ENCODE measurements at regions not wholly inside any gene's neighbourhood (a gene's known extent, or its start where the extent isn't known, plus 50 kb on each side); places are given as distances from the start of the nearest gene placed in this dataset.
A peak's percentile ranks its signal among the peaks of the same experiment; 100 is the strongest.
"Not testable (repeated sequence)": the region's sequence is repeated elsewhere in the genome, so short reads cannot be mapped to it uniquely, and the experiment has no call there.

- no peak for DNase-seq (ENCODE audit: low read depth)
Measured at GRCh38 chr4:129254126-129254525, 158.2 kb downstream of the C4orf33 start.

- no peak for DNase-seq (ENCODE audit: low read depth)
Measured at GRCh38 chr4:129254526-129254925, 158.6 kb downstream of the C4orf33 start.

GRCh38 chr4:129261584-129261983 is 165.6 kb downstream of the C4orf33 start:
- no peak for DNase-seq (ENCODE audit: low read depth)

- DNase-seq (ENCODE audit: low read depth) = no peak
Measured at GRCh38 chr4:129264008-129264657, 168.2 kb downstream of the C4orf33 start.

DNA sequence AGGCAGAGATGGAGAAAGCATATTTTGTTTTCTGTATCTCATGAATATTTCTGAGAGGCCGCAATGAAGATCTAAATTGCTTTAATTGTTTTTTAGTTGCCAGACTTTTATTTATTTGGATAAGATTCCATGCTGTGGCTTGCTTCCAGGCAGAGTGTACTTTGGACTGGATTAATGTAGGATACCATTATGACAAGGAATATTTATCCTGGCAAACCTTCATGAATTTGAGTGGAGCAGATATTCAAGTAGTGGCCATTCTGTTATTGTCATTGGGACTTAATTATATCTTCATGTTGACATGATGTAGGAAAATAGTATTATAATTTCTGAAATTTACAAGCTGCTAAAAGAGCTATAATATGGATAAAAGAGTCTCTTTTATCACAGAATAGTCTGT is 182.9 kb downstream of the C4orf33 start:
- no peak for DNase-seq (ENCODE audit: low read depth)

GRCh38 chr4:129282293-129282692 is 186.3 kb downstream of the C4orf33 start:
- DNase-seq (ENCODE audit: low read depth) = no peak

GRCh38 chr4:129292194-129292593 is 196.2 kb downstream of the C4orf33 start:
- DNase-seq (ENCODE audit: low read depth) = not testable (repeated sequence)

DNA sequence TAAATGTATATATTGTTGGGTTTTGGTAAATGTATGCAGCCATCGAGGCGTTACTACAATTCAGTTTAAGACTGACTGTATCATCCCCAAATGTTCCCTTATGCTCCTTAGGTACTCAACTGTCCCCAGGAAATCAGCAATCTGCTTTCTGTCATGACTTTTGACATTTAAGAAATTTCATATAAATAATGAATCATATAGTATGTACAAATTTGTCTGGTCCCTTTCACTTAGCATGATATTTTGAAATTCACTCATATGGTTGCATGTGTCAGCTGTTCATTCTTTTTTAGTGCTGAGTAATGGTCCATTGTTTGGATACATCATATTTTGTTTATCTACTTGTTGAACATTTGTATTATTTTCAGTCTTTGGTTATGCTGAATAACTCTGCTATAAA is 218.8 kb downstream of the C4orf33 start:
- no peak for DNase-seq (ENCODE audit: low read depth)

DNA sequence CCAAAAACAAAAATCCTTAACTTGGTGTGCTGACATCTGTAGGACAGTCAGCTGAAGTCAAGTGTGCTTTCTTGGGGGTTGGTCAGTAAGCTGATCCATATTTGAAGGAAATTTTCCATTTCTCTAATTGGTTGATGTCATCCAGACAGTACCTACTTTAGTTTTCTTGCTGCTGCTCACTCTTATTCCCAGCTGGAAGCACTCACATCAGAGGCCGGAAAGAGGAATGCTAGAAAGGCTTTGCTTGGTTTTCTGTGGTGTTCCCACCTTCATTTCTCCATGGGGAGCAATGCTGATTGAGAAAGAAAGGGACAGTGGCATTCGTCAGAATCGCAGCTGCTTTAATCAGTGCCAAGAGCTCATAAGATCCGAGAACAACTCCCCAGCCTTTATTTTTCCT is 227.0 kb downstream of the C4orf33 start:
- no peak for DNase-seq (ENCODE audit: low read depth)

GRCh38 chr4:129323658-129324057 is 227.7 kb downstream of the C4orf33 start:
- no peak for DNase-seq (ENCODE audit: low read depth)

DNA sequence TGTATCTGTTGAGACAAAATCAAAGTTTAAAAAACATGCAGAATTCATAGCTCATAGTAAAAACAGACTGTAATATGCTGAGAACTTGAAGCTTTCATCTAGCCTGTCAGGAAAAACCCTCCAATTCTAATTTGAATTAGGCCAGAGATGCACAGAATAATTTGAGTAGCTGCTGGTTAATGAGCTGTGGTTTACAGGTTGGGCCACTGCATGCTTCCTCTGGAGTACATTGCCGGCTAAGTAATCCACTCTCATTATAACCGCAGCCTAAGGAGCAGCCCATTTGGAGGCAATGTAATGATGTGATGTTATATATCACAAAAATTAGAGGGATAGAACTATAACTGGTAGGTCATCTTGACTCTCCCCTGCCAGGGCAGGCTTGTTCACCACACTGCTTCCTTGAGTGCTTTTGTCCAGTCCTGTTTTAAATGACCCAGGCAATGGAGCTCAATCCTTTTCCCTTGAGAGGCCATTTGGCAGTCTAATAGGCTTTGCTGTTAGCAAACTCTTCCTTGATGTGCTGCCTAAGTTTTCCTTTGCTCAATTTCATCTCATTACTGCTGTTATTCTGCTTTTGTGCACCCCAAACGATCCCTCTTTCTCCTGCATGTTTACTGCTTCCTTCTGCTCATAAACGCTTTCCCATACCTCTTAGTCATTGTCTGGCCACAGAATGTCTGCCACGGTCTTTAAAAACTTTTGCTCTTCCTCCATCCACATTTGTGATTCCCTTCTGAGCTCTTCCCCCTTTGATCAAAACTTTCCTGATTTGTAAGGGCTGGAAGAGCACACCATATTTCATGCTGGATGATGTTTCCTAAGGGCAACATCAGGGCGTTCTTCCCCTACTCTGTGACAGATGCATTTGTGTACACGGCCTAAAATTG is 230.9 kb downstream of the C4orf33 start:
- no peak for DNase-seq (ENCODE audit: low read depth)

- no peak for DNase-seq (ENCODE audit: low read depth)
Measured at GRCh38 chr4:129327637-129328036, 231.7 kb downstream of the C4orf33 start.

DNA sequence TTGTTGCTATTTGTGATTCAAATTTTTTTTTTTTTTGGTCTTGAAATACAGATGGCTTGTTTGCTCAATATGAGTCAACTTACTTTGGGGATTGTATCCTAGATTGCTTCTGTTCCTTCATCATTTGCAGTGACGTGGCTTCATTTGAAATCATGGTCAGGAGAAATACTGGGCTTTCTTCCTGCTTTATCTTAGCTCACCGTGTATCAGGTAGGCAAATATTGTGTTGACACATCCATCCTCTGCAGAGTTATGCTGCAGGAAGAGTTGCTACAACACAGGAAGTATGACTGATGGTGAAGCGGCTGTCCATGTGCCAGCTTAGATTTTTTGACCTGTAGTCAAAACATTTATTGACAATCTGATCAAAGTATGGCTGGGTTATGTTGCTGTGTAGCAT is 232.2 kb downstream of the C4orf33 start:
- no peak for DNase-seq (ENCODE audit: low read depth)

- no peak for DNase-seq (ENCODE audit: low read depth)
Measured at GRCh38 chr4:129334136-129334535, 238.2 kb downstream of the C4orf33 start.

DNA sequence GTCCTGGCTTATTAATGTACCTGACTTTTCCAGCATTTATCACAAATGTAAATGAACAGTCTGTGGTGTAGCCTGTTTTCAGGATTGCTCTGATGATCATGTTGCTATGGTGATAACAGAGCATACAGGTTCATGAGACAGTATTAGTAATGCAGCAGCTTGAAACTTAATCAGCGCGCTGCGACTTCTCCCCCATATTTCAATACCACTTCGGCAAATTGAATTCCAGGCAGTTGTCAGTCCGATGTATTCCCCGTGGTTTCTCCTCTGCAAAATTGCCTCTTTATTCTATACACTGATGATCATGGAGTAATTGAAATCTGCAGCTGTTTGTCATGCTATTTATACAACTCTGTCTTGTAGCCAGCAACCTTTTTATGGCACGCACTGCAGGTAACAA is 239.3 kb downstream of the C4orf33 start:
- DNase-seq (ENCODE audit: low read depth) = no peak

- no peak for DNase-seq (ENCODE audit: low read depth)
Measured at GRCh38 chr4:129335818-129336217, 239.9 kb downstream of the C4orf33 start.

DNA sequence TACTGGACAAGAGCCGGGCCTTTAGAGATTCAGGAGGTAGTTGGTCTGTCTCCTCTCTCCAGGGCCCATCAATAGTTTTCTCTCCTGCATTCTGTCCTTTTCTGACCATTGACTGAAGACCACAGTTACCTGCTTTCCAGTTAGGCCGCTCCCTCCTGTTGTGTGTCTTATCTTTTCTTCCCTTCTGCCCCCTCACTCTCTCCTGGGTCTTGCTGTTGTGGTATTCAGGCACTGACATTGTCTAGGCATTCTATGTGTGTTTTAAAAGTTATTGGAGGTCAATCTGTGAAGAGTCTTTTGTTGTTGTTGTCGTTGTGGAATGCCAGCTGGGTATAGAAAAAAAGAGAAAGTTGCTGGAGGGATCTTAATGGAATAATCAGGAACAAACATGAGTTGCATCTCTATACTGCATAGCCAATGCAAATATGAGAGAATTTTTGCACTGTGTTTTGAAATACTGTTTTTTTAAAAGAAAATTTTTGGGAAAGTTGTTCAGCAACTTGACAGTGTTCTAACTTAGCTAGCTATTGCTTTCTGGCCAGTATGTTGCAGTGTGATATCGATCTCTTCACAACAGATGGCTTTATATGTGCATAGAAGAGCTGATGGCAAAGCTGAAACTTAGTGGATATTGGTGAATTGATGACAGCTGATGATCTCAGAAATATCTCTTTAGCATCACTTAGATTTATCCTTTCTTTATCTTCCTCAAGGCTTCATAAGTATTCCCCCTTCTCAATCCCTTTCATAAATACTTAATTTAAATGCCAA is 240.7 kb downstream of the C4orf33 start:
- DNase-seq (ENCODE audit: low read depth) = no peak

DNA sequence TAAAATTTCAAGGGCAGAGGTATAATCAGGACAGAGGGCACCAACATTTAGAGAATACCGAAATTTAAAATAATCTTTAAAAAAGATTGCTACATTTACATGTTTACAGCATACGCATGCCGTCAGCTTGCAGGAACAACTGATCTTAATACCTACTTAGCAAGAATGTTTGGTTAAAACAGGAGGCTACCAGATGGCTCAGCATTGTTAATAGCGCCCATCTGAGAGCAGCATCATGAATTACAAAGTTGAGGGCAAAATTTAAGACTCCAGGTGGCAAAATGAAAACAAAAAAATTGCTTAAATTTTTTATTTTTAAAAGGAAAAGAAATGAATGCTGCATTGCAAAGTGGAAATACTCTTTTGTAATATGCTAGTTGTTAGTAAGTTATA is 241.3 kb downstream of the C4orf33 start:
- no peak for DNase-seq (ENCODE audit: low read depth)

- DNase-seq (ENCODE audit: low read depth) = peak; percentile 59
Measured at GRCh38 chr4:129342819-129343408, 247.0 kb downstream of the C4orf33 start.

GRCh38 chr4:129344058-129344457 is 248.1 kb downstream of the C4orf33 start:
- peak; percentile 43 for DNase-seq (ENCODE audit: low read depth)

DNA sequence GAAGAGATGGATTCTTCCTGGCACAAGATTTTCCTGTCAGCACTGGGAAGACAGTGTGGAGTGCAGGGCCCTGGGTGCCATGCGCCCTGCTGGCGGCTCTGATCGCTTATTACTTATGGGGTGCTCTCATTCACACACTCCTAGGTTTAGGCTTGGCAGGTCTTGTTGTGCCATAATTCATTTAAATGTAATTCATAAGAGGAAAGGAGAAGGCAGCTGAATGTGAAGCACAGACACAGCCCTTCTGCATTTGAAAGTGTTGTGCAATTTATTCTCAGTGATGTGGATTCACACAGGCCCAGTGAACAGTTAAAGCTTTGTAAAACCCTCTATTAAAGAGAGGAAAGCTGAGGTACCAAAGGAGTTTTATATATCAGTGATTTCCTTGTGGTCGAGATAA is 249.7 kb downstream of the C4orf33 start:
- DNase-seq (ENCODE audit: low read depth) = no peak

GRCh38 chr4:129346036-129346435 is 250.1 kb downstream of the C4orf33 start:
- DNase-seq (ENCODE audit: low read depth) = no peak
